Activated B cell treated with CpG ODN at 0.5 μM for 24 hours (primary cell): ENCODE measurements at regions not wholly inside any gene's neighbourhood (a gene's known extent, or its start where the extent isn't known, plus 50 kb on each side); places are given as distances from the start of the nearest gene placed in this dataset.
"Not testable (repeated sequence)": the region's sequence is repeated elsewhere in the genome, so short reads cannot be mapped to it uniquely, and the experiment has no call there.

Source experiments
- ATAC-seq: fragments of 200-7000 bp; cut with Tn5 transposase; one replicate; pipeline ENCODE4 v1.10.0; 2021; ENCODE audit warnings: low read depth, mild to moderate bottlenecking, moderate library complexity
- CTCF ChIA-PET: fragments of 350-600 bp; sonication (Branson Sonifier 250); formaldehyde crosslinking; loops from one replicate; lab custom pipeline; 2021; ENCODE audit warnings: antibody characterized with exemption; lab: Charles Lee
- POLR2A ChIA-PET: fragments of 350-600 bp; sonication (Branson Sonifier 250); formaldehyde crosslinking; loops from one replicate; lab custom pipeline; 2021; ENCODE audit warnings: antibody characterized with exemption; lab: Charles Lee
- DNase-seq: peaks from one replicate; pipeline ENCODE4 v3.0.0; 2022
- H3K27ac Mint-ChIP-seq: one replicate; pipeline ENCODE4 v1.8.0; 2020; ENCODE audit warnings: mixed read lengths
- H3K27me3 Mint-ChIP-seq: one replicate; pipeline ENCODE4 v1.8.0; 2021; ENCODE audit warnings: mixed read lengths
- H3K36me3 Mint-ChIP-seq: one replicate; pipeline ENCODE4 v1.8.0; 2021; ENCODE audit warnings: low read depth, mixed read lengths
- H3K4me1 Mint-ChIP-seq: one replicate; pipeline ENCODE4 v1.8.0; 2021; ENCODE audit warnings: mixed read lengths
- H3K4me3 Mint-ChIP-seq: one replicate; pipeline ENCODE4 v1.8.0; 2020; ENCODE audit warnings: mild to moderate bottlenecking, mixed read lengths
- H3K9me3 Mint-ChIP-seq: one replicate; pipeline ENCODE4 v1.8.0; 2020; ENCODE audit warnings: mixed read lengths
- intact Hi-C: fragments of 100-400 bp; cut with micrococcal nuclease; formaldehyde crosslinking; loops from one replicate; pipeline ENCODE4 v1.15.1; 2024
- TF ChIP-seq, protein P1 (sequence below): fragments of 200-600 bp; IDR thresholded peaks from one replicate; pipeline ENCODE4 v1.8.0; 2022; ENCODE audit warnings: antibody characterized with exemption, mild to moderate bottlenecking

DNA sequence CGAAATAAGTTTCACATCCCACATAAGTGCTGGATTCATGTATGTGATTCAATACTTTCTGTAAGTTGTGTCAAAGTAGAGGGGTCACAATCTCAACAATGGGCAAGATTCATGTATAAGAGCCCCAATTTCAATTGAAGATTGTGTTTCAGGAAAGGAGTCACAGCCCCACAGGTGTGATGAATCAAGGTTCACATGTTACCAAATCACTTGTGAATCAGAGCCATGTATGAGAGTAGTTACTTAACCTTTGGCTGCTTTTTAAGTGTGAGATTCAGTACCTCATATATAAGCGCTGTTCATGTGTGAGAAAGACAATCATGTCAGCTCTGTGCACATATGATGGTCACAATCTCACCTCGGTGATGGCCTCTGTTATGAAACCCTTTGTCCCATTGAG, 1100.0 kb upstream of the AMELY start:
- Mint-ChIP-seq H3K4me3 (no peak overlapping the region), H3K9me3 (no peaks in the 10 kb centered on the region), H3K36me3 (no peaks in the 10 kb centered on the region), H3K27ac (no peak overlapping the region), H3K27me3 (no peaks in the 10 kb centered on the region), H3K4me1 (no peaks in the 10 kb centered on the region)
- DNase-seq (no peak), ATAC-seq (no peak)
- TF ChIP-seq, protein P1, sequence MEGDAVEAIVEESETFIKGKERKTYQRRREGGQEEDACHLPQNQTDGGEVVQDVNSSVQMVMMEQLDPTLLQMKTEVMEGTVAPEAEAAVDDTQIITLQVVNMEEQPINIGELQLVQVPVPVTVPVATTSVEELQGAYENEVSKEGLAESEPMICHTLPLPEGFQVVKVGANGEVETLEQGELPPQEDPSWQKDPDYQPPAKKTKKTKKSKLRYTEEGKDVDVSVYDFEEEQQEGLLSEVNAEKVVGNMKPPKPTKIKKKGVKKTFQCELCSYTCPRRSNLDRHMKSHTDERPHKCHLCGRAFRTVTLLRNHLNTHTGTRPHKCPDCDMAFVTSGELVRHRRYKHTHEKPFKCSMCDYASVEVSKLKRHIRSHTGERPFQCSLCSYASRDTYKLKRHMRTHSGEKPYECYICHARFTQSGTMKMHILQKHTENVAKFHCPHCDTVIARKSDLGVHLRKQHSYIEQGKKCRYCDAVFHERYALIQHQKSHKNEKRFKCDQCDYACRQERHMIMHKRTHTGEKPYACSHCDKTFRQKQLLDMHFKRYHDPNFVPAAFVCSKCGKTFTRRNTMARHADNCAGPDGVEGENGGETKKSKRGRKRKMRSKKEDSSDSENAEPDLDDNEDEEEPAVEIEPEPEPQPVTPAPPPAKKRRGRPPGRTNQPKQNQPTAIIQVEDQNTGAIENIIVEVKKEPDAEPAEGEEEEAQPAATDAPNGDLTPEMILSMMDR = no peak
- intact Hi-C loops = no loop called here
- CTCF ChIA-PET = no interaction called here
- POLR2A ChIA-PET = no interaction called here

DNA sequence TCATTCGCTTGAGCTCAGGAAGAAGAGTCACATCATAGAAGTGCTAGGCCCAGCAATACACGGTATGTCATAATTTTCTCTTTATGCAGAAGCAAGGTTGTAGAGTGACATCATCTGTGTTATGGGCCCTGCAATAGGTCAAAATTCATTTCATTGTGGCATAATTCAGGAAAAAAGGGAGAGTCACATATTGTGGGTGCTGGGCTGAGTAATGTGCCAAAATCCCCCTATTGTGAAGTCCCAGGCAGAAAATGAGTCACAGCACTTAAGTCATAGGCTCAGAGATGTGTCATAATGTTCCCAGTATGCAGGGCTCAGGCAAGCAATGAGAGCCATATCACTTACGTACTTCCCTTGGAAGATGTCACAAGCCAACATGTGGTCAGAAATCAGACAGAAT, 1092.6 kb upstream of the AMELY start:
- CTCF ChIA-PET = no interaction called here
- POLR2A ChIA-PET = no interaction called here
- no peaks in the 10 kb centered on the region for H3K27me3 Mint-ChIP-seq

DNA sequence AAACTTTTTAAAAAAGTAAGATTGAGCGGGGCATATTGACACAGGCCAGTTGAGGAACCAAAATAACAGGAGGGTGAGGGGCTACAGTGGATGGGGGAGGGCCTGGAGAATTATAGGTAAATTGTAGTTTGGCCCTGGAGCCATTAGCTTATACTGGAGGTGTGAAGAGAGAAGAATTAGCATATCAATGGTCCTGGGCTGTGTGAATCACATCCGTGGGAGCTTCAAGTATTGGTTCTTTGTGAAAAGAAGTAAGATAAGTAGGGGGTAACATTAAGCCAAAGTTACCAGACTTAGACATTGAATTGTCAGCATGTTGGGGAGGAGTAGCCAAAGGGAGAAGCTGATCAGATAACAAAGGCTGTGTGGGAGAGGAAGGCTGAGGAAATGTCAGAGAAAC, 1085.2 kb upstream of the AMELY start:
- Mint-ChIP-seq H3K4me3 (no peak overlapping the region), H3K27me3 (no peaks in the 10 kb centered on the region), H3K36me3 (no peaks in the 10 kb centered on the region), H3K9me3 (peaks cover 4% of the 10 kb centered on the region), H3K27ac (no peak overlapping the region), H3K4me1 (no peaks in the 10 kb centered on the region)
- ATAC-seq (no peak), DNase-seq (no peak)
- intact Hi-C loops = no loop called here
- ChIA-PET CTCF (interaction anchor here (0.5 kb wide), 1 partner anchor 268 kb away, joined by 3 read pairs; no protein-coding TSS in a partner anchor), POLR2A (no interaction called here)
- TF ChIP-seq, protein P1 = no peak

More for the DNA sequence above, 1092.6 kb upstream of the AMELY start:
- DNase-seq (no peak), ATAC-seq (no peak)
- H3K9me3 Mint-ChIP-seq = peaks cover 2% of the 10 kb centered on the region
- no peaks in the 10 kb centered on the region for H3K36me3 Mint-ChIP-seq
- H3K4me1 Mint-ChIP-seq = no peaks in the 10 kb centered on the region
- no peak overlapping the region for H3K27ac Mint-ChIP-seq
- intact Hi-C loops = no loop called here
- TF ChIP-seq, protein P1 = no peak
- no peak overlapping the region for H3K4me3 Mint-ChIP-seq

DNA sequence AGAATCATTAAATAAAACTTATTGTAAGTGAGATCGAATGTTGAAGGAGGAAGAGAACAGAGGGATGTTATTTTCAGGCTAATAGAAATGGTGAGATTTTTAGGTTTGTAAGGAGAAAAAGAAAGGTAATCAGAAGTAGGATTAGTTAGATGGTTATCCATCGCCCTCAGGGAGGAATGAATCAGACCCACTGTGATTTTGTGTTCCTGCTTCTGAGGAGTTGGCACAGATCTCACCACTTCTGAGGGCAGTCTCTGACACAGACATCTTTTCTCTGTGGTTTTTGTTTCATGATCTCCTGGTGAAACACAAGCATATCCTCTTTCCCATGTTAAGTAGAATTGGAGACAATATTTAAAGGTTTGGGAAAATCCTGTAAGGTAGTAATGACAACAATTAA, 1083.2 kb upstream of the AMELY start:
- CTCF ChIA-PET, H3K4me3 Mint-ChIP-seq, ATAC-seq, H3K27me3 Mint-ChIP-seq, DNase-seq, H3K4me1 Mint-ChIP-seq, POLR2A ChIA-PET, H3K9me3 Mint-ChIP-seq, intact Hi-C loops, H3K27ac Mint-ChIP-seq, H3K36me3 Mint-ChIP-seq: not testable (repeated sequence)

DNA sequence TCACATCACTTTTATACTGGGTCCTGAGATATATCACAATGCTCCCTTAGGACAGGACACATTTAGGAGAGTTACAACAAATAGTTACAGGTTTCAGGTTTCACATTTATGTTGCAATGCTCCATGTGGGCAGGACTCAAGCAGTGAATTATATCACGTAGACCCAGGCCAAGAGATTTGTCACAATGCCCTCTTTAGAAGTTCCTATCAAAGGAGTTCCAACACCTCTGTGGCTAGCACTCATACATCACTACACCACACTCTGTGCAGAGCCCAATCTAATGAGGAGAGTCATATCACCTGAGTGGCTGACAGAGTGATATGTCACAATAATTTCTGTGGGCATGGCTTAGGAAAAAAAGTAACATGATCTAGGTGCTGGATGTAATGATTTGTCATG, 1068.2 kb upstream of the AMELY start:
- ChIA-PET CTCF (no interaction called here), POLR2A (no interaction called here)
- no peak for DNase-seq
- Mint-ChIP-seq H3K27ac (no peak overlapping the region), H3K4me1 (no peaks in the 10 kb centered on the region), H3K9me3 (peaks cover 4% of the 10 kb centered on the region), H3K27me3 (no peaks in the 10 kb centered on the region), H3K4me3 (no peak overlapping the region), H3K36me3 (no peaks in the 10 kb centered on the region)
- TF ChIP-seq, protein P1 = no peak
- intact Hi-C loops = no loop called here
- ATAC-seq = no peak

DNA sequence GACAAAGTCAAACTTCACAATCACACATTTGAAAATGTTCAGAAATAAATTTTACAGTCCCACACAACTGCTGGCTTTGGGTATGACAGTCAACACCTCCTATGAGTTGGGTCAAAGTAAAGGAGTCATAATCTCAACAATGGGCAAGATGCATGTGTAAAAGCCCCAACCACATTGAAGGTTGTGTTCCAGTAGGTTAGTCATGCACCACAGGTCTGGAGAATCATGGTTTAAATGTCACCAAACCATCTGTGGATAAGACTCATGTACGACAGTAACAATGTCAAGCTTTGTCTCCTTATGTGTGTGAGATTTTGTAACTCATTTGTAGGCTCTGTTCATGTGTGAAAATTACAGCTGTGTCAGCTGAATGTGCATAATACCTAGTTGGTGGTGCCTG, 1065.7 kb upstream of the AMELY start:
- no peak overlapping the region for H3K4me3 Mint-ChIP-seq
- no peak overlapping the region for H3K27ac Mint-ChIP-seq
- intact Hi-C loops = no loop called here
- DNase-seq (no peak), ATAC-seq (no peak)
- no peaks in the 10 kb centered on the region for H3K36me3 Mint-ChIP-seq
- TF ChIP-seq, protein P1 = no peak
- no peaks in the 10 kb centered on the region for H3K27me3 Mint-ChIP-seq
- peaks cover 4% of the 10 kb centered on the region for H3K9me3 Mint-ChIP-seq
- ChIA-PET CTCF (no interaction called here), POLR2A (no interaction called here)
- no peaks in the 10 kb centered on the region for H3K4me1 Mint-ChIP-seq
